ENCODE measurements at regions not wholly inside any gene's neighbourhood (a gene's known extent, or its start where the extent isn't known, plus 50 kb on each side); places are given as distances from the start of the nearest gene placed in this dataset.

- no peak for ATAC-seq (ENCODE audit: insufficient number of reproducible peaks, low FRiP score, low read depth)
- TF ChIP-seq, protein P1, sequence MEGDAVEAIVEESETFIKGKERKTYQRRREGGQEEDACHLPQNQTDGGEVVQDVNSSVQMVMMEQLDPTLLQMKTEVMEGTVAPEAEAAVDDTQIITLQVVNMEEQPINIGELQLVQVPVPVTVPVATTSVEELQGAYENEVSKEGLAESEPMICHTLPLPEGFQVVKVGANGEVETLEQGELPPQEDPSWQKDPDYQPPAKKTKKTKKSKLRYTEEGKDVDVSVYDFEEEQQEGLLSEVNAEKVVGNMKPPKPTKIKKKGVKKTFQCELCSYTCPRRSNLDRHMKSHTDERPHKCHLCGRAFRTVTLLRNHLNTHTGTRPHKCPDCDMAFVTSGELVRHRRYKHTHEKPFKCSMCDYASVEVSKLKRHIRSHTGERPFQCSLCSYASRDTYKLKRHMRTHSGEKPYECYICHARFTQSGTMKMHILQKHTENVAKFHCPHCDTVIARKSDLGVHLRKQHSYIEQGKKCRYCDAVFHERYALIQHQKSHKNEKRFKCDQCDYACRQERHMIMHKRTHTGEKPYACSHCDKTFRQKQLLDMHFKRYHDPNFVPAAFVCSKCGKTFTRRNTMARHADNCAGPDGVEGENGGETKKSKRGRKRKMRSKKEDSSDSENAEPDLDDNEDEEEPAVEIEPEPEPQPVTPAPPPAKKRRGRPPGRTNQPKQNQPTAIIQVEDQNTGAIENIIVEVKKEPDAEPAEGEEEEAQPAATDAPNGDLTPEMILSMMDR (IDR thresholded peaks at IDR 0.05) = no peak
- Histone ChIP-seq H3K4me3 (no peak overlapping the region), H3K9me3 (no peaks in the 10 kb centered on the region), H3K27me3 (replicated peaks; ENCODE audit: insufficient read depth) (no peaks in the 10 kb centered on the region), H3K36me3 (no peaks in the 10 kb centered on the region), H3K4me1 (ENCODE audit: control insufficient read depth in 1 of 2, low read depth in 2 of 2) (no peaks in the 10 kb centered on the region), H3K27ac (no peak overlapping the region)
- no peak for DNase-seq (ENCODE audit: low spot score)
Measured at GRCh38 chr2:2600366-2600765, 269.3 kb upstream of the MYT1L start.

DNA sequence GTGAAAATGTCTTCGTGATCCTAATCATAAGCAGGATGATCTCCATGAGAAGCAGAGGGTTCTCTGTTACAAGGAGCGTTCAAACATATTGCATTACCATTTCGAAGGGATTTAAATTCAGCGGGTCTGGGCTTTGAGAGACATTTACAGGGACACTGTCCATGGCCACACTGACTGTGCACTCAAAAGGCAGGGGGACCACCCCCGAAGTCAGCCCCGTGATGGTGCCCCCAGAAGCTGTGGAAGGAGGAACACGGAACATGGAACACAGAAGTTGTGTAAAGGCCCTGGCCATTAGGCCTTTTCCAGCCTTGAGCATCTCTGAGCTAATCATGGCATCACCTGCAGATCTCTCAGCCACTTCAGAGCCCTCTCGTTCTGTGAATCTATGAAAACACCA is 268.4 kb upstream of the MYT1L start:
- DNase-seq (ENCODE audit: low spot score) = no peak
- TF ChIP-seq, protein P1 (IDR thresholded peaks at IDR 0.05) = no peak

DNA sequence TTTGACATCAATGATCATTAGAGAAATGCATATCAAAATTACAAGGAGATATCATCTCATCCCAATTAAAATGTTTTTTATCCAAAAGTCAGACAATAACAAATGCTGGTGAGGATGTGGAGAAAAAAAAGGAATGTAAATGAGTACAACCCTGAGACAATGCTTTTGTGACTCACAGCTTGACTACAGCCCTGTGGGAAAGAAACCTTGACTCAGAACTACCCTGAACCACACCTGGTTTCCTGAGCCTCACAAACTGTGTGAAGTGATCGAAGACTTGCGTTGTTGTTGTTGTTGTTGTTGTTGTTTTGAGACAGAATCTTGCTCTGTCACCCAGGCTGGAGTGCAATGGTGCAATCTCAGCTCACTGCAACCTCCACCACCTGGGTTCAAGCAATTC is 266.6 kb upstream of the MYT1L start:
- ATAC-seq (ENCODE audit: insufficient number of reproducible peaks, low FRiP score, low read depth) = no peak
- Histone ChIP-seq H3K36me3 (no peaks in the 10 kb centered on the region), H3K4me3 (no peak overlapping the region), H3K4me1 (ENCODE audit: control insufficient read depth in 1 of 2, low read depth in 2 of 2) (no peaks in the 10 kb centered on the region), H3K27me3 (replicated peaks; ENCODE audit: insufficient read depth) (no peaks in the 10 kb centered on the region), H3K9me3 (no peaks in the 10 kb centered on the region), H3K27ac (no peak overlapping the region)
- TF ChIP-seq, protein P1 (IDR thresholded peaks at IDR 0.05) = no peak
- DNase-seq (ENCODE audit: low spot score) = no peak

More for the DNA sequence above, 268.4 kb upstream of the MYT1L start:
- Histone ChIP-seq H3K4me3 (no peak overlapping the region), H3K36me3 (no peaks in the 10 kb centered on the region), H3K27me3 (replicated peaks; ENCODE audit: insufficient read depth) (no peaks in the 10 kb centered on the region), H3K27ac (no peak overlapping the region), H3K9me3 (no peaks in the 10 kb centered on the region), H3K4me1 (ENCODE audit: control insufficient read depth in 1 of 2, low read depth in 2 of 2) (no peaks in the 10 kb centered on the region)
- ATAC-seq (ENCODE audit: insufficient number of reproducible peaks, low FRiP score, low read depth) = no peak

DNA sequence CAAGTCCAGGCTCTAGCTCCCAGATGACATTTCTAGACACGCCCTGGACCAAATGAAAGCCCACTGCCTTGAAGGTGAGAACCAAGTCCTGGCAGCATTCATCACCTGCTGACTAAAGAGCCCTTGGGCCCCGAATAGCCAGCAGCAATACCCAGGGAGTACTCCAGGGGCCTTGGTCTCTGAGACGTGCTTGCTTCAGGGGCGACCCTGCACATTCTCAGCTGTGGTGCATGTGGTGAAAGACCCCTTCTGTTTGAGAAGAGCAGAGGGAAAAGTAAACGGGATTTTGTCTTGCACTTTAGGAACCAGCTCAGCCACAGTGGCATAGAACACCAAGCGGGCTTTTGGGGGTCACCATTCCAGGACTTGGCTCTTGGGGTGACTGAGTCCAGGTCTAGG is 260.5 kb upstream of the MYT1L start:
- DNase-seq (ENCODE audit: low spot score) (no peak), ATAC-seq (ENCODE audit: insufficient number of reproducible peaks, low FRiP score, low read depth) (no peak)
- Histone ChIP-seq H3K4me3 (no peak overlapping the region), H3K36me3 (no peaks in the 10 kb centered on the region), H3K27me3 (replicated peaks; ENCODE audit: insufficient read depth) (no peaks in the 10 kb centered on the region), H3K9me3 (no peaks in the 10 kb centered on the region), H3K27ac (no peak overlapping the region), H3K4me1 (ENCODE audit: control insufficient read depth in 1 of 2, low read depth in 2 of 2) (no peaks in the 10 kb centered on the region)
- TF ChIP-seq, protein P1 (IDR thresholded peaks at IDR 0.05) = no peak

- Histone ChIP-seq H3K27me3 (replicated peaks; ENCODE audit: insufficient read depth) (no peaks in the 10 kb centered on the region), H3K9me3 (no peaks in the 10 kb centered on the region), H3K4me3 (no peak overlapping the region), H3K4me1 (ENCODE audit: control insufficient read depth in 1 of 2, low read depth in 2 of 2) (no peaks in the 10 kb centered on the region), H3K36me3 (no peaks in the 10 kb centered on the region), H3K27ac (no peak overlapping the region)
- ATAC-seq (ENCODE audit: insufficient number of reproducible peaks, low FRiP score, low read depth) (no peak), DNase-seq (ENCODE audit: low spot score) (no peak)
- TF ChIP-seq, protein P1 (IDR thresholded peaks at IDR 0.05) = no peak
Measured at GRCh38 chr2:2590841-2591541, 259.9 kb upstream of the MYT1L start.
